Activated CD4-positive, alpha-beta memory T cell treated with anti-CD3 and anti-CD28 coated beads for 36 hours (primary cell): ENCODE measurements at regions not wholly inside any gene's neighbourhood (a gene's known extent, or its start where the extent isn't known, plus 50 kb on each side); places are given as distances from the start of the nearest gene placed in this dataset.

ENCODE experiments used
- CTCF ChIA-PET: fragments of 350-600 bp; sonication (Branson Sonifier 250); formaldehyde crosslinking; loops from one replicate; lab custom pipeline; 2021; ENCODE audit warnings: antibody characterized with exemption, inconsistent platforms; lab: Charles Lee
- POLR2A ChIA-PET: fragments of 350-600 bp; sonication (Branson Sonifier 250); formaldehyde crosslinking; loops from one replicate; lab custom pipeline; 2021; ENCODE audit warnings: antibody characterized with exemption; lab: Charles Lee
- DNase-seq: peaks from one replicate; pipeline ENCODE4 v3.0.0-alpha.2; 2020
- H3K27ac Mint-ChIP-seq: one replicate; pipeline ENCODE4 v1.8.0; 2021; ENCODE audit warnings: mixed read lengths
- H3K27me3 Mint-ChIP-seq: one replicate; pipeline ENCODE4 v1.8.0; 2021; ENCODE audit warnings: mixed read lengths
- H3K36me3 Mint-ChIP-seq: one replicate; pipeline ENCODE4 v1.8.0; 2021; ENCODE audit warnings: mixed read lengths
- H3K4me1 Mint-ChIP-seq: one replicate; pipeline ENCODE4 v1.8.0; 2021; ENCODE audit warnings: low read depth, mixed read lengths
- H3K4me3 Mint-ChIP-seq: one replicate; pipeline ENCODE4 v1.8.0; 2021; ENCODE audit warnings: mild to moderate bottlenecking, mixed read lengths
- H3K9me3 Mint-ChIP-seq: one replicate; pipeline ENCODE4 v1.8.0; 2021; ENCODE audit warnings: mixed read lengths
- intact Hi-C: fragments of 100-400 bp; cut with micrococcal nuclease; formaldehyde crosslinking; loops from one replicate; pipeline ENCODE4 v1.15.1; 2023

GRCh38 chr1:209462433-209462832, 121.1 kb upstream of the CAMK1G start:
- no peaks in the 10 kb centered on the region for H3K4me1 Mint-ChIP-seq
- CTCF ChIA-PET, result no interaction called here

GRCh38 chr1:209463441-209463840, 120.1 kb upstream of the CAMK1G start:
- intact Hi-C loops, result no loop called here
- no peak overlapping the region for H3K4me3 Mint-ChIP-seq
- H3K27ac Mint-ChIP-seq, result no peak overlapping the region
- H3K36me3 Mint-ChIP-seq, result no peaks in the 10 kb centered on the region
- POLR2A ChIA-PET, result no interaction called here
- H3K9me3 Mint-ChIP-seq, result peaks cover 6% of the 10 kb centered on the region
- CTCF ChIA-PET, result interaction anchor here (0.7 kb wide), 1 partner anchor 360 kb away, joined by 3 read pairs; no protein-coding TSS in a partner anchor
- DNase-seq, result no peak
- peaks cover 9% of the 10 kb centered on the region for H3K27me3 Mint-ChIP-seq
- no peaks in the 10 kb centered on the region for H3K4me1 Mint-ChIP-seq

More at GRCh38 chr1:209462433-209462832, 121.1 kb upstream of the CAMK1G start:
- Mint-ChIP-seq H3K36me3 (no peaks in the 10 kb centered on the region), H3K27me3 (peaks cover 9% of the 10 kb centered on the region), H3K4me3 (no peak overlapping the region), H3K27ac (no peak overlapping the region), H3K9me3 (peaks cover 6% of the 10 kb centered on the region)
- DNase-seq, result no peak
- intact Hi-C loops, result no loop called here
- POLR2A ChIA-PET, result no interaction called here

- Mint-ChIP-seq H3K27me3 (peaks cover 11% of the 10 kb centered on the region), H3K27ac (no peak overlapping the region)
Observed at GRCh38 chr1:209473025-209473424, 110.5 kb upstream of the CAMK1G start.

GRCh38 chr1:209480345-209480744, 103.2 kb upstream of the CAMK1G start:
- Mint-ChIP-seq H3K27ac (no peak overlapping the region), H3K4me1 (peaks cover 15% of the 10 kb centered on the region), H3K4me3 (no peak overlapping the region), H3K9me3 (no peaks in the 10 kb centered on the region), H3K27me3 (peaks cover 2% of the 10 kb centered on the region), H3K36me3 (no peaks in the 10 kb centered on the region)
- ChIA-PET CTCF (no interaction called here), POLR2A (no interaction called here)
- intact Hi-C loops, result no loop called here
- DNase-seq, result no peak

More at GRCh38 chr1:209473025-209473424, 110.5 kb upstream of the CAMK1G start:
- H3K36me3 Mint-ChIP-seq, result no peaks in the 10 kb centered on the region
- POLR2A ChIA-PET, result no interaction called here
- H3K4me3 Mint-ChIP-seq, result no peak overlapping the region
- CTCF ChIA-PET, result no interaction called here
- no peak for DNase-seq
- no peaks in the 10 kb centered on the region for H3K4me1 Mint-ChIP-seq
- H3K9me3 Mint-ChIP-seq, result peaks cover 13% of the 10 kb centered on the region
- intact Hi-C loops, result no loop called here

DNA sequence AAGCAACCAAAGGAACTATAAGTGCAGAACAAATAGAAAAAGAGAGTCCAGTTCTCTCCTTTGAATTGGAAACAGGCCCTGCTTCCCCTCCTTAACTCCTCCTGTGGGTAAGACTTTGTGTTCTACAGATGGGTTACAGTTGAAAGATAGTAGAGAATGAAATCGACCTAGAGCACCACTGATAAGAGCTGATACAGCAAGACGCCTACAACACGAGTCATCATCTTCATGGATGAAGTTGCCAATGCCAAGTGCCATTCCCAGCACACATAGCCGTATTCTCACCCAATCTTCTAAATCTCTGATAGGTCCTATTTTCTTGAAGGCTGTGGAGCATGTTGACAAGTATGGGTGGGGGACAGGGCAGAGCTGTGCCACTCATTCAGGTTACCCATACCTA, 99.8 kb upstream of the CAMK1G start:
- Mint-ChIP-seq H3K4me3 (no peak overlapping the region), H3K36me3 (no peaks in the 10 kb centered on the region), H3K4me1 (peaks cover 15% of the 10 kb centered on the region), H3K27ac (no peak overlapping the region), H3K27me3 (no peaks in the 10 kb centered on the region), H3K9me3 (no peaks in the 10 kb centered on the region)
- intact Hi-C loops, result no loop called here
- CTCF ChIA-PET, result no interaction called here
- POLR2A ChIA-PET, result no interaction called here
- DNase-seq, result no peak

DNA sequence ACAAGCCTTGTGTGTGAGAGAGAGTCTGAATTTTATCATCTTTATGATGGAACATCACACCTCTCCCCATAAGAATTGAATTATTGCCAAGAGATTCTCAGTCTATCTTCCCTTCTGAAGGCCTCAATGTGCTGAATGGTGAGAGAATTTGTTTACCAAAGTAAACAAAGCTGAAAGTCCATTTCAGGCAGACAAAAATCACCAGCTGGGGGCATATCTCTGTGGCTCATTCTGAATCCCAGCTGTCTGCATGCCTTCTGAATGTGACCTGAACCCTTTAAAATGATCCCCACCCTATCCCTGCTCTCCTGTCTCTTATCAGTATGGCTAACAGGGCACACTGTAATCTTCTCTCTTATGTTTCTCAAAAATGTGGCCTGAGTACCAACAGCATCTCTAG, 99.1 kb upstream of the CAMK1G start:
- Mint-ChIP-seq H3K36me3 (no peaks in the 10 kb centered on the region), H3K27me3 (no peaks in the 10 kb centered on the region), H3K4me1 (peaks cover 15% of the 10 kb centered on the region), H3K9me3 (no peaks in the 10 kb centered on the region), H3K4me3 (no peak overlapping the region), H3K27ac (no peak overlapping the region)
- no peak for DNase-seq
- ChIA-PET CTCF (no interaction called here), POLR2A (no interaction called here)
- intact Hi-C loops, result no loop called here

GRCh38 chr1:209485167-209485566, 98.3 kb upstream of the CAMK1G start:
- intact Hi-C loops, result no loop called here
- Mint-ChIP-seq H3K27me3 (no peaks in the 10 kb centered on the region), H3K9me3 (no peaks in the 10 kb centered on the region), H3K4me1 (peaks cover 15% of the 10 kb centered on the region), H3K36me3 (no peaks in the 10 kb centered on the region), H3K27ac (no peak overlapping the region), H3K4me3 (no peak overlapping the region)
- POLR2A ChIA-PET, result no interaction called here
- CTCF ChIA-PET, result no interaction called here
- DNase-seq, result no peak

- POLR2A ChIA-PET, result no interaction called here
Observed at GRCh38 chr1:209485751-209486150, 97.8 kb upstream of the CAMK1G start.

GRCh38 chr1:209486861-209487593, 96.5 kb upstream of the CAMK1G start:
- CTCF ChIA-PET, result interaction anchor here (1.0 kb wide), 1 partner anchor 18 kb away, joined by 4 read pairs; no protein-coding TSS in a partner anchor
- Mint-ChIP-seq H3K4me3 (no peak overlapping the region), H3K36me3 (no peaks in the 10 kb centered on the region), H3K4me1 (peaks cover 15% of the 10 kb centered on the region), H3K9me3 (no peaks in the 10 kb centered on the region), H3K27ac (no peak overlapping the region), H3K27me3 (no peaks in the 10 kb centered on the region)
- no peak for DNase-seq
- POLR2A ChIA-PET, result no interaction called here
- intact Hi-C loops, result no loop called here

More at GRCh38 chr1:209485751-209486150, 97.8 kb upstream of the CAMK1G start:
- intact Hi-C loops, result no loop called here
- Mint-ChIP-seq H3K27me3 (no peaks in the 10 kb centered on the region), H3K4me1 (peaks cover 15% of the 10 kb centered on the region), H3K4me3 (no peak overlapping the region), H3K36me3 (no peaks in the 10 kb centered on the region), H3K9me3 (no peaks in the 10 kb centered on the region), H3K27ac (no peak overlapping the region)
- CTCF ChIA-PET, result no interaction called here
- DNase-seq, result no peak

DNA sequence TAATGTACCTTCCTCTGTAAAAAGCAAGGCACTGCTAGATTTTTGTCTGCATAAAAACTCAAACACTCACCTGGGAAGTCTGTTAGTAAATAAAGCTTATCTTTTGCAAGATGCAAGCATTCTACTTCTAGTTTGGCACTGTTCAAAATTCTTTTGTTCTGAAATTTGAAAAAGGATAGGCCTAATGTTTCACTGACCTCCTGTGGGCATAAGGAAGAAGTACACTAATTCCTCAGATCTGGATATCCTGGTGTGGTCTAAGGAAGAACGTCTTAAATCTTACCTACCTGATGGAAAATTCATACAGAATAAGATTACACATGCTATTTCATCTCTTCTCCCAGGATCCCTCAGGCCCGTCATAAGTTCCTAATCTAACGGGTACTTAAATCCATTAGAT, 93.5 kb upstream of the CAMK1G start:
- CTCF ChIA-PET, result no interaction called here
- intact Hi-C loops, result no loop called here

DNA sequence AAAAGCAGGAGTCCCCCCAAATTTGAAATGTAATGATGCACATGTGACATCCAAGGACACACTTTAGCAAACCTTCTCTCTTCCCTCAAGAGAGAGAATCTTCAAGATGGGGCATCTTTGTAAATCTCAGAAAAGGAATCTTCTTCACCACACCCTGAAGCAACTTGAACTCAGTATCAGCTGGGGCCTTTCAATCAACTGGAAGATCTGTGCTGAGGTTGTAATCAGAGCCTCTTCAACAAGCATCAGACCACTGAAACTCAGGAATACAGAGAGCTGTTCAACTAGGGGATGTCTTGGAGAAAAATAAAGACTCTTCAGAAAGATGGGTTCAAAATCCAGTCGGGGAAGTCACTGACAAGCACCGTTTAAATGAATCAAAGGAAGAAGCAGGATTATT, 92.5 kb upstream of the CAMK1G start:
- no peak for DNase-seq
- ChIA-PET POLR2A (no interaction called here), CTCF (no interaction called here)
- H3K36me3 Mint-ChIP-seq, result no peaks in the 10 kb centered on the region
- intact Hi-C loops, result no loop called here
- H3K4me1 Mint-ChIP-seq, result no peaks in the 10 kb centered on the region
- H3K27ac Mint-ChIP-seq, result no peak overlapping the region
- H3K4me3 Mint-ChIP-seq, result no peak overlapping the region
- H3K27me3 Mint-ChIP-seq, result no peaks in the 10 kb centered on the region
- peaks cover 5% of the 10 kb centered on the region for H3K9me3 Mint-ChIP-seq

More for the DNA sequence above, 93.5 kb upstream of the CAMK1G start:
- H3K4me3 Mint-ChIP-seq, result no peak overlapping the region
- no peaks in the 10 kb centered on the region for H3K27me3 Mint-ChIP-seq
- peaks cover 2% of the 10 kb centered on the region for H3K9me3 Mint-ChIP-seq
- H3K27ac Mint-ChIP-seq, result no peak overlapping the region
- POLR2A ChIA-PET, result no interaction called here
- H3K4me1 Mint-ChIP-seq, result no peaks in the 10 kb centered on the region
- H3K36me3 Mint-ChIP-seq, result no peaks in the 10 kb centered on the region
- DNase-seq, result no peak

DNA sequence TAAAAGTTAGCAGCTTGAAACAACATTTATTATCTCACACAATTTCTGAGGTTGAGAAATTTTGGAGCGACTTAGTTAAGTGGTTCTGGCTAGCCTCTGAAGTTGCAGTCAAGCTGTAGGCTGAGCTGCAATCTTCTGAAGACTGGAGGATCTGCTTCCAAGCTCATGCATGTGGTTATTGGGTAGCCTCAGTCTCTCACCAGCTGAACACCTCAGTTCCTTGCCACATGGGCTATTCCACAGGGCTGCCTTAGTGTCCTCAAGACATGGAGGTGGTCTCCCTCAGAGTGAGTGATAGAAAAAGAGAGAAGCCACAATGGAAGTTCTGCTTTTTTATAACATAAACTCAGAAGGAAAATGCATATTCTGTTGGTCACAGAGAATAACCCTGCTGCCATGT, 92.0 kb upstream of the CAMK1G start:
- ChIA-PET POLR2A (no interaction called here), CTCF (interaction anchor here (1.5 kb wide), 1 partner anchor 74 kb away, joined by 3 read pairs; no protein-coding TSS in a partner anchor)
- Mint-ChIP-seq H3K4me3 (no peak overlapping the region), H3K27ac (no peak overlapping the region), H3K9me3 (peaks cover 5% of the 10 kb centered on the region), H3K36me3 (no peaks in the 10 kb centered on the region), H3K27me3 (no peaks in the 10 kb centered on the region), H3K4me1 (no peaks in the 10 kb centered on the region)
- intact Hi-C loops, result no loop called here
- no peak for DNase-seq

GRCh38 chr1:209491897-209492296, 91.6 kb upstream of the CAMK1G start:
- H3K4me1 Mint-ChIP-seq, result no peaks in the 10 kb centered on the region
- no peak for DNase-seq
- intact Hi-C loops, result no loop called here
- no peak overlapping the region for H3K27ac Mint-ChIP-seq
- CTCF ChIA-PET, result interaction anchor here (1.5 kb wide), 1 partner anchor 74 kb away, joined by 3 read pairs; no protein-coding TSS in a partner anchor
- peaks cover 2% of the 10 kb centered on the region for H3K27me3 Mint-ChIP-seq
- no peaks in the 10 kb centered on the region for H3K36me3 Mint-ChIP-seq
- POLR2A ChIA-PET, result no interaction called here
- H3K4me3 Mint-ChIP-seq, result no peak overlapping the region
- peaks cover 9% of the 10 kb centered on the region for H3K9me3 Mint-ChIP-seq
